PC-3 (cell line): ENCODE measurements at regions not wholly inside any gene's neighbourhood (a gene's known extent, or its start where the extent isn't known, plus 50 kb on each side); places are given as distances from the start of the nearest gene placed in this dataset.
A peak's percentile ranks its signal among the peaks of the same experiment; 100 is the strongest.

Experiments used
- ATAC-seq: fragments of 200-7000 bp; cut with Tn5 transposase; 2 replicates; pipeline ENCODE4 v1.9.1; 2020; ENCODE audit warnings: mild to moderate bottlenecking, moderate library complexity
- BruUV-seq: library from RNA; stranded (reverse); fragments of 400-500 nt; replicated peaks from 2 replicates; lab custom pipeline; 2021; lab: Mats Ljungman, UMichigan
- CTCF ChIA-PET: fragments of 300-600 bp; sonication (Branson Sonifier 250); formaldehyde crosslinking; loops from one replicate; lab custom pipeline; 2022; ENCODE audit warnings: antibody characterized with exemption; lab: Charles Lee
- POLR2A ChIA-PET: fragments of 300-600 bp; sonication (Branson Sonifier 250); formaldehyde crosslinking; loops from one replicate; lab custom pipeline; 2022; ENCODE audit warnings: antibody characterized with exemption; ENCODE audit not compliant: unreplicated experiment; lab: Charles Lee
- DNase-seq: peaks from one replicate; pipeline ENCODE4 v3.0.0-alpha.2; 2015
- H2AFZ ChIP-seq: fragments of 300-600 bp; sonication (generic); 2 replicates; pipeline ENCODE4 v1.6.0; 2016; ENCODE audit warnings: antibody characterized with exemption, low read length
- H3F3A ChIP-seq: fragments of 300-600 bp; sonication (generic); one replicate; pipeline ENCODE4 v1.6.0; 2017; ENCODE audit warnings: antibody characterized with exemption, low read length, control low read depth, mild to moderate bottlenecking; ENCODE audit not compliant: unreplicated experiment
- H3K27ac ChIP-seq: fragments of 300-600 bp; sonication (generic); 2 replicates; pipeline ENCODE4 v1.5.1; 2016; ENCODE audit warnings: mild to moderate bottlenecking, low read length
- H3K27me3 ChIP-seq: fragments of 300-600 bp; sonication (generic); 2 replicates; pipeline ENCODE4 v1.6.1; 2016; ENCODE audit warnings: low read length, mixed read lengths
- H3K36me3 ChIP-seq: fragments of 300-600 bp; sonication (generic); 2 replicates; pipeline ENCODE4 v1.6.1; 2016; ENCODE audit warnings: low read depth, mixed run types, low read length, mixed read lengths
- H3K4me1 ChIP-seq: fragments of 300-600 bp; sonication (generic); 2 replicates; pipeline ENCODE4 v1.5.1; 2016; ENCODE audit warnings: low read length; ENCODE audit not compliant: insufficient read depth
- H3K4me2 ChIP-seq: fragments of 300-600 bp; sonication (generic); 2 replicates; pipeline ENCODE4 v1.6.0; 2016; ENCODE audit warnings: low read length
- H3K4me3 ChIP-seq: fragments of 300-600 bp; sonication (generic); 2 replicates; pipeline ENCODE4 v1.5.1; 2016; ENCODE audit warnings: mild to moderate bottlenecking, low read length, mixed read lengths
- H3K79me2 ChIP-seq: fragments of 300-600 bp; sonication (generic); 2 replicates; pipeline ENCODE4 v1.6.1; 2017; ENCODE audit warnings: low read length, mixed read lengths
- H3K9ac ChIP-seq: fragments of 300-600 bp; sonication (generic); 2 replicates; pipeline ENCODE4 v1.6.0; 2016; ENCODE audit warnings: mild to moderate bottlenecking, low read length
- H3K9me2 ChIP-seq: fragments of 300-600 bp; sonication (generic); replicated peaks from 2 replicates; pipeline ENCODE4 v1.6.1; 2016; ENCODE audit warnings: mixed run types, low read length, mixed read lengths
- H3K9me3 ChIP-seq: fragments of 300-600 bp; sonication (generic); 2 replicates; pipeline ENCODE4 v1.6.1; 2016; ENCODE audit warnings: low read length, mixed read lengths
- H4K20me1 ChIP-seq: fragments of 300-600 bp; sonication (generic); 2 replicates; pipeline ENCODE4 v1.6.1; 2016; ENCODE audit warnings: low read length, mixed read lengths
- CTCF ChIP-seq: fragments of 300-600 bp; sonication (generic); conservative IDR thresholded peaks from 2 replicates; pipeline ENCODE4 v1.5.1; 2017; ENCODE audit warnings: antibody characterized with exemption, low read depth, mild to moderate bottlenecking, low read length
- EZH2 ChIP-seq: fragments of 300-600 bp; sonication (generic); IDR thresholded peaks from one replicate; pipeline ENCODE4 v1.6.1; 2017; ENCODE audit warnings: antibody characterized with exemption, mild to moderate bottlenecking, low read length; ENCODE audit not compliant: unreplicated experiment
- EZH2phosphoT487 ChIP-seq: fragments of 300-600 bp; sonication (generic); IDR thresholded peaks from 2 replicates; pipeline ENCODE4 v1.6.1; 2018; ENCODE audit warnings: mild to moderate bottlenecking, antibody characterized with exemption, low read length, borderline replicate concordance
- intact Hi-C: fragments of 100-400 bp; cut with micrococcal nuclease; formaldehyde crosslinking; loops from 2 replicates; pipeline ENCODE4 v1.9.0; 2023

- BruUV-seq, result no TSS peak
- Histone ChIP-seq H2AFZ (no peak overlapping the region), H3K4me2 (0 out of 2 replicates have a peak overlapping the region, but pooled peaks have one; percentile 7), H3K79me2 (no peaks in the 10 kb centered on the region), H4K20me1 (no peaks in the 10 kb centered on the region), H3K4me1 (peaks cover 10% of the 10 kb centered on the region), H3K9me2 (no peaks in the 10 kb centered on the region), H3K36me3 (no peaks in the 10 kb centered on the region), H3K9ac (no peak overlapping the region), H3F3A (no peaks in the 10 kb centered on the region), H3K9me3 (no peaks in the 10 kb centered on the region), H3K4me3 (no peak overlapping the region), H3K27ac (peak overlapping the region; percentile 14), H3K27me3 (no peaks in the 10 kb centered on the region)
- ChIA-PET CTCF (no interaction called here), POLR2A (no interaction called here)
- ATAC-seq, result peak; percentile 93
- intact Hi-C loops, result no loop called here
- TF ChIP-seq CTCF (no peak), EZH2 (no peak), EZH2phosphoT487 (no peak)
- peak; percentile 65 for DNase-seq
These were observed 348.7 kb downstream of the TBL1XR1 start for GRCh38 chr3:176848431-176849214.

GRCh38 chr3:176842914-176843313, 354.4 kb downstream of the TBL1XR1 start:
- H2AFZ ChIP-seq, result no peak overlapping the region
- ATAC-seq, result no peak
- intact Hi-C loops, result no loop called here
- no peaks in the 10 kb centered on the region for H3K27me3 ChIP-seq
- no peaks in the 10 kb centered on the region for H3K9me2 ChIP-seq
- DNase-seq, result no peak
- no peaks in the 10 kb centered on the region for H3K4me1 ChIP-seq
- BruUV-seq, result no TSS peak
- no peaks in the 10 kb centered on the region for H3K36me3 ChIP-seq
- ChIA-PET CTCF (no interaction called here), POLR2A (no interaction called here)
- no peaks in the 10 kb centered on the region for H3K9me3 ChIP-seq
- H3F3A ChIP-seq, result no peaks in the 10 kb centered on the region
- H4K20me1 ChIP-seq, result no peaks in the 10 kb centered on the region
- no peak overlapping the region for H3K4me2 ChIP-seq
- H3K9ac ChIP-seq, result no peak overlapping the region
- H3K27ac ChIP-seq, result no peak overlapping the region
- no peak overlapping the region for H3K4me3 ChIP-seq
- TF ChIP-seq CTCF, result no peak
- no peak for TF ChIP-seq EZH2phosphoT487
- no peak for TF ChIP-seq EZH2
- no peaks in the 10 kb centered on the region for H3K79me2 ChIP-seq

- CTCF ChIA-PET, result no interaction called here
- Histone ChIP-seq H3K9me2 (no peaks in the 10 kb centered on the region), H3K9me3 (no peaks in the 10 kb centered on the region), H4K20me1 (no peaks in the 10 kb centered on the region), H3K27ac (no peak overlapping the region), H2AFZ (no peak overlapping the region), H3K4me2 (no peak overlapping the region), H3K4me1 (no peaks in the 10 kb centered on the region), H3K27me3 (no peaks in the 10 kb centered on the region), H3K4me3 (no peak overlapping the region), H3K79me2 (no peaks in the 10 kb centered on the region), H3K9ac (no peak overlapping the region), H3F3A (no peaks in the 10 kb centered on the region), H3K36me3 (no peaks in the 10 kb centered on the region)
- TF ChIP-seq EZH2phosphoT487 (no peak), CTCF (no peak), EZH2 (no peak)
- BruUV-seq, result no TSS peak
- POLR2A ChIA-PET, result no interaction called here
- intact Hi-C loops, result no loop called here
- DNase-seq (no peak), ATAC-seq (no peak)
These were observed 356.5 kb downstream of the TBL1XR1 start for GRCh38 chr3:176840641-176841286.
